Keratinocyte (primary cell): ENCODE measurements at regions not wholly inside any gene's neighbourhood (a gene's known extent, or its start where the extent isn't known, plus 50 kb on each side); places are given as distances from the start of the nearest gene placed in this dataset.
"Not testable (repeated sequence)": the region's sequence is repeated elsewhere in the genome, so short reads cannot be mapped to it uniquely, and the experiment has no call there.

Source experiments
- DNase-seq: peaks from one replicate; pipeline ENCODE4 v3.0.0-alpha.2; 2011; ENCODE audit warnings: low read depth, missing footprints, low spot score
- FAIRE-seq: peaks from 2 replicates; lab custom pipeline; 2011; peaks lifted over from hg19 to GRCh38; lab: Jason Lieb, UNC
- H2AFZ ChIP-seq: 2 replicates; pipeline ENCODE4 v1.6.0; 2012; ENCODE audit warnings: low read length, control low read depth, inconsistent platforms; ENCODE audit not compliant: control insufficient read depth
- H3K27ac ChIP-seq: 2 replicates; pipeline ENCODE4 v1.5.1; 2011; ENCODE audit warnings: low read length; ENCODE audit not compliant: control insufficient read depth, insufficient read depth
- H3K27me3 ChIP-seq: 3 replicates; pipeline ENCODE4 v1.6.0; 2011; ENCODE audit warnings: low read length; ENCODE audit not compliant: control insufficient read depth, insufficient read depth; ENCODE audit errors: extremely low read depth
- H3K36me3 ChIP-seq, 2 experiments: 2 replicates in 1 of 2; 3 replicates in 1 of 2; pipeline ENCODE4 v1.5.1; 2011; ENCODE audit warnings: low read length in 2 of 2, mild to moderate bottlenecking in 1 of 2; ENCODE audit not compliant: control insufficient read depth in 2 of 2, insufficient read depth in 2 of 2; ENCODE audit errors: extremely low read depth in 1 of 2
- H3K4me1 ChIP-seq: 3 replicates; pipeline ENCODE4 v1.5.1; 2011; ENCODE audit warnings: low read length; ENCODE audit not compliant: control insufficient read depth, insufficient read depth; ENCODE audit errors: extremely low read depth
- H3K4me2 ChIP-seq: 3 replicates; pipeline ENCODE4 v1.6.0; 2011; ENCODE audit warnings: low read depth, low read length; ENCODE audit not compliant: control insufficient read depth, insufficient read depth; ENCODE audit errors: extremely low read depth
- H3K4me3 ChIP-seq, 3 experiments: fragments of 200-600 bp in 1 of 3; sonication (generic) in 1 of 3; 2 replicates in 2 of 3; 3 replicates in 1 of 3; pipeline ENCODE4 v1.5.1; 2011 to 2016; ENCODE audit warnings: low read length in 3 of 3, mild to moderate bottlenecking in 3 of 3, control low read depth in 2 of 3, inconsistent platforms in 1 of 3, low read depth in 1 of 3, mixed read lengths in 1 of 3, mixed run types in 1 of 3, moderate library complexity in 1 of 3; ENCODE audit not compliant: control insufficient read depth in 2 of 3, insufficient read depth in 2 of 3; ENCODE audit errors: extremely low read depth in 1 of 3
- H3K79me2 ChIP-seq: 2 replicates; pipeline ENCODE4 v1.6.0; 2012; ENCODE audit warnings: low read length; ENCODE audit not compliant: control insufficient read depth, insufficient read depth
- H3K9ac ChIP-seq: 3 replicates; pipeline ENCODE4 v1.6.0; 2011; ENCODE audit warnings: low read length; ENCODE audit not compliant: control insufficient read depth, insufficient read depth; ENCODE audit errors: extremely low read depth
- H3K9me1 ChIP-seq: 3 replicates; pipeline ENCODE4 v1.6.0; 2011; ENCODE audit warnings: low read length; ENCODE audit not compliant: control insufficient read depth, insufficient read depth; ENCODE audit errors: extremely low read depth
- H3K9me3 ChIP-seq: 2 replicates; pipeline ENCODE4 v1.5.1; 2012; ENCODE audit warnings: low read depth, low read length; ENCODE audit not compliant: control insufficient read depth
- H4K20me1 ChIP-seq: 3 replicates; pipeline ENCODE4 v1.6.0; 2011; ENCODE audit warnings: low read length; ENCODE audit not compliant: control insufficient read depth, insufficient read depth; ENCODE audit errors: extremely low read depth
- CTCF ChIP-seq, 3 experiments: IDR thresholded peaks in 1 of 3; conservative IDR thresholded peaks in 1 of 3; optimal IDR thresholded peaks in 1 of 3; 2 replicates in 2 of 3; 3 replicates in 1 of 3; pipeline versions ENCODE3 to v1.5.1; 2011; ENCODE audit warnings: low read length in 3 of 3, mild to moderate bottlenecking in 3 of 3, moderate library complexity in 2 of 3, control low read depth in 1 of 3, inconsistent platforms in 1 of 3; ENCODE audit not compliant: insufficient read depth in 2 of 3; ENCODE audit errors: extremely low read depth in 1 of 3
- EZH2 ChIP-seq: IDR thresholded peaks from one replicate; pipeline ENCODE4 v1.6.1; 2012; ENCODE audit warnings: inconsistent platforms, mild to moderate bottlenecking, low read length, moderate library complexity
- dilution Hi-C: fragments of 300-500 bp; cut with MboI; formaldehyde crosslinking; loops from one replicate; pipeline ENCODE4 v1.7.0; 2020; ENCODE audit warnings: low sequenced_read_pairs; ENCODE audit not compliant: extremely low pct_ligation_motif_present

GRCh38 chr6:85864453-85865401, 222.0 kb upstream of the SYNCRIP start:
- no peak overlapping the region for H3K9ac ChIP-seq

GRCh38 chr6:85856235-85856634, 213.5 kb upstream of the SYNCRIP start:
- H2AFZ ChIP-seq = no peak overlapping the region
- H3K9me3 ChIP-seq = no peaks in the 10 kb centered on the region
- no peak overlapping the region for H3K4me2 ChIP-seq
- no peak overlapping the region for H3K4me3 ChIP-seq
- FAIRE-seq = no peak
- H3K4me1 ChIP-seq = no peaks in the 10 kb centered on the region
- dilution Hi-C loops = no loop called here
- TF ChIP-seq CTCF (optimal IDR thresholded peaks at IDR 0.05 in 1 of 3, IDR thresholded peaks at IDR 0.05 in 1 of 3, conservative IDR thresholded peaks at IDR 0.05 in 1 of 3; ENCODE audit: extremely low read depth in 1 of 3, insufficient read depth in 2 of 3, low read length in 3 of 3) (no peak), EZH2 (no peak)
- no peaks in the 10 kb centered on the region for H3K9me1 ChIP-seq
- no peaks in the 10 kb centered on the region for H3K36me3 ChIP-seq
- DNase-seq = no peak
- H3K27me3 ChIP-seq = no peaks in the 10 kb centered on the region
- H3K9ac ChIP-seq = no peak overlapping the region
- no peak overlapping the region for H3K27ac ChIP-seq
- H4K20me1 ChIP-seq = no peaks in the 10 kb centered on the region
- H3K79me2 ChIP-seq = no peaks in the 10 kb centered on the region

More at GRCh38 chr6:85864453-85865401, 222.0 kb upstream of the SYNCRIP start:
- no peaks in the 10 kb centered on the region for H3K36me3 ChIP-seq
- dilution Hi-C loops = no loop called here
- no peak overlapping the region for H3K27ac ChIP-seq
- peaks cover 10% of the 10 kb centered on the region for H3K4me1 ChIP-seq
- H3K9me1 ChIP-seq = no peaks in the 10 kb centered on the region
- TF ChIP-seq CTCF (optimal IDR thresholded peaks at IDR 0.05 in 1 of 3, IDR thresholded peaks at IDR 0.05 in 1 of 3, conservative IDR thresholded peaks at IDR 0.05 in 1 of 3; ENCODE audit: extremely low read depth in 1 of 3, insufficient read depth in 2 of 3, low read length in 3 of 3) (peak in 1 of 3 experiments; percentile 16), EZH2 (no peak)
- no peaks in the 10 kb centered on the region for H4K20me1 ChIP-seq
- H3K79me2 ChIP-seq = no peaks in the 10 kb centered on the region
- DNase-seq (no peak), FAIRE-seq (peak; percentile 43)
- peak overlapping the region; percentile 40 for H2AFZ ChIP-seq
- no peaks in the 10 kb centered on the region for H3K27me3 ChIP-seq
- H3K9me3 ChIP-seq = no peaks in the 10 kb centered on the region
- no peak overlapping the region for H3K4me3 ChIP-seq
- peak overlapping the region; percentile 86 for H3K4me2 ChIP-seq

GRCh38 chr6:85838351-85839119, 195.8 kb upstream of the SYNCRIP start:
- H3K4me3 ChIP-seq, H3K4me2 ChIP-seq, dilution Hi-C loops, H3K4me1 ChIP-seq, H3K9me1 ChIP-seq, H3K79me2 ChIP-seq, H3K9ac ChIP-seq, H3K9me3 ChIP-seq, DNase-seq, H3K36me3 ChIP-seq, H3K27ac ChIP-seq, FAIRE-seq, H2AFZ ChIP-seq, H3K27me3 ChIP-seq, H4K20me1 ChIP-seq: not testable (repeated sequence)
